ENCODE measurements at regions not wholly inside any gene's neighbourhood (a gene's known extent, or its start where the extent isn't known, plus 50 kb on each side); places are given as distances from the start of the nearest gene placed in this dataset.

- H3K4me1 Mint-ChIP-seq (ENCODE audit: unreplicated experiment) = peaks cover 5% of the 10 kb centered on the region
- peaks cover 43% of the 10 kb centered on the region for H3K27me3 Mint-ChIP-seq
- TF ChIP-seq, protein P1, sequence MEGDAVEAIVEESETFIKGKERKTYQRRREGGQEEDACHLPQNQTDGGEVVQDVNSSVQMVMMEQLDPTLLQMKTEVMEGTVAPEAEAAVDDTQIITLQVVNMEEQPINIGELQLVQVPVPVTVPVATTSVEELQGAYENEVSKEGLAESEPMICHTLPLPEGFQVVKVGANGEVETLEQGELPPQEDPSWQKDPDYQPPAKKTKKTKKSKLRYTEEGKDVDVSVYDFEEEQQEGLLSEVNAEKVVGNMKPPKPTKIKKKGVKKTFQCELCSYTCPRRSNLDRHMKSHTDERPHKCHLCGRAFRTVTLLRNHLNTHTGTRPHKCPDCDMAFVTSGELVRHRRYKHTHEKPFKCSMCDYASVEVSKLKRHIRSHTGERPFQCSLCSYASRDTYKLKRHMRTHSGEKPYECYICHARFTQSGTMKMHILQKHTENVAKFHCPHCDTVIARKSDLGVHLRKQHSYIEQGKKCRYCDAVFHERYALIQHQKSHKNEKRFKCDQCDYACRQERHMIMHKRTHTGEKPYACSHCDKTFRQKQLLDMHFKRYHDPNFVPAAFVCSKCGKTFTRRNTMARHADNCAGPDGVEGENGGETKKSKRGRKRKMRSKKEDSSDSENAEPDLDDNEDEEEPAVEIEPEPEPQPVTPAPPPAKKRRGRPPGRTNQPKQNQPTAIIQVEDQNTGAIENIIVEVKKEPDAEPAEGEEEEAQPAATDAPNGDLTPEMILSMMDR (conservative IDR thresholded peaks at IDR 0.05) = no peak
- no peaks in the 10 kb centered on the region for H3K36me3 Mint-ChIP-seq
- H3K27ac Mint-ChIP-seq = no peak overlapping the region
- no peaks in the 10 kb centered on the region for H3K9me3 Mint-ChIP-seq
- no peak overlapping the region for H3K4me3 Mint-ChIP-seq
- DNase-seq (ENCODE audit: extremely low spot score, unreplicated experiment) = no peak
Measured at GRCh38 chr6:74879976-74880375, 325.9 kb downstream of the COL12A1 start.

GRCh38 chr6:74879234-74879633, 326.6 kb downstream of the COL12A1 start:
- Mint-ChIP-seq H3K4me1 (ENCODE audit: unreplicated experiment) (peaks cover 7% of the 10 kb centered on the region), H3K27ac (no peak overlapping the region), H3K9me3 (no peaks in the 10 kb centered on the region), H3K36me3 (no peaks in the 10 kb centered on the region), H3K27me3 (peaks cover 43% of the 10 kb centered on the region), H3K4me3 (no peak overlapping the region)
- TF ChIP-seq, protein P1 (conservative IDR thresholded peaks at IDR 0.05) = no peak
- no peak for DNase-seq (ENCODE audit: extremely low spot score, unreplicated experiment)

DNA sequence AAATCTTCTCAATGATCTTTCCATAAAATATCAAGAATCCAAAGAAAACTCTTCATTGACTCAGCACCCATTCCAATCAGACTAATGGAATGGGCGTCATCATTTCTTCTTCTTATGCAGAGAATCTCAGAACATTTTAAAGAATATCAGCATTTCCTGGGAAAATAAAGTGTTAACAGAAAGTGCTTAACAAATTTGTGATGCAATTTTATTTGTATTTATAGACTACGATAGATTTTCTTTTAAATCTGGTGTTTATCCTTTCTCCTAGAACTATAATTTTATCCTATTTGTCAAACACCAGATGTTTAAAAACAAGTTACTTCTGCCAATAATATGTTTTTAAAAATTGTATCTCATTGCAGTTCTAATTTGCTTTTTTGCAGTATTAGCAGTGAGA, 330.7 kb downstream of the COL12A1 start:
- Mint-ChIP-seq H3K9me3 (no peaks in the 10 kb centered on the region), H3K4me1 (ENCODE audit: unreplicated experiment) (peaks cover 15% of the 10 kb centered on the region), H3K27me3 (peaks cover 42% of the 10 kb centered on the region), H3K36me3 (no peaks in the 10 kb centered on the region), H3K27ac (no peak overlapping the region), H3K4me3 (no peak overlapping the region)
- DNase-seq (ENCODE audit: extremely low spot score, unreplicated experiment) = no peak
- TF ChIP-seq, protein P1 (conservative IDR thresholded peaks at IDR 0.05) = no peak

- Mint-ChIP-seq H3K9me3 (no peaks in the 10 kb centered on the region), H3K27ac (no peak overlapping the region), H3K4me1 (ENCODE audit: unreplicated experiment) (peaks cover 11% of the 10 kb centered on the region), H3K36me3 (no peaks in the 10 kb centered on the region), H3K4me3 (no peak overlapping the region), H3K27me3 (peaks cover 29% of the 10 kb centered on the region)
- no peak for DNase-seq (ENCODE audit: extremely low spot score, unreplicated experiment)
- TF ChIP-seq, protein P1 (conservative IDR thresholded peaks at IDR 0.05) = no peak
Measured at GRCh38 chr6:74872754-74873476, 332.9 kb downstream of the COL12A1 start.

GRCh38 chr6:74871757-74872156, 334.1 kb downstream of the COL12A1 start:
- H3K4me3 Mint-ChIP-seq = no peak overlapping the region
- no peak overlapping the region for H3K27ac Mint-ChIP-seq
- H3K36me3 Mint-ChIP-seq = no peaks in the 10 kb centered on the region
- DNase-seq (ENCODE audit: extremely low spot score, unreplicated experiment) = no peak
- peaks cover 11% of the 10 kb centered on the region for H3K4me1 Mint-ChIP-seq (ENCODE audit: unreplicated experiment)
- H3K9me3 Mint-ChIP-seq = no peaks in the 10 kb centered on the region
- TF ChIP-seq, protein P1 (conservative IDR thresholded peaks at IDR 0.05) = no peak
- peaks cover 25% of the 10 kb centered on the region for H3K27me3 Mint-ChIP-seq

Measured in type B pancreatic cell (in vitro differentiated cells).